ENCODE measurements at regions not wholly inside any gene's neighbourhood (a gene's known extent, or its start where the extent isn't known, plus 50 kb on each side); places are given as distances from the start of the nearest gene placed in this dataset.

DNA sequence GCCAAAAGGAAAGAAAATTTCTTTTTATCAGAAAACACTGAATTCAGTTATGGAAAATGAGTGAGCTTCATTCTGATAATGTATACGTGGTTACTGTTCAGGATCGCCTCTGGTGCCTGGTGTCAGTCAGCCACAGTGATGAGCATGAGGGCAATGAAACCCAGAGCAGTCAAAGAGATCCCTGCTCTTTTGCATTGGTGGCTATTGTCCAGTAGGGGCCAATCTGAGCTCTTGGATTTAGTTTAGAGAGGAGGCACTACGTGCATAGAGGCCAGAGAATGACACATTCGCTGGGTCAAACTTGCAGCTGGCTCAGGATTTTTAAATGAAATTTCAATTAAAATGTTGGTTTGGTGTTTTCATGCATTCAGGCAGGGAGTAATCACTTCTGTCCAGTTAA lies 522.9 kb downstream of the TMEM182 start:
- no peak for DNase-seq

DNA sequence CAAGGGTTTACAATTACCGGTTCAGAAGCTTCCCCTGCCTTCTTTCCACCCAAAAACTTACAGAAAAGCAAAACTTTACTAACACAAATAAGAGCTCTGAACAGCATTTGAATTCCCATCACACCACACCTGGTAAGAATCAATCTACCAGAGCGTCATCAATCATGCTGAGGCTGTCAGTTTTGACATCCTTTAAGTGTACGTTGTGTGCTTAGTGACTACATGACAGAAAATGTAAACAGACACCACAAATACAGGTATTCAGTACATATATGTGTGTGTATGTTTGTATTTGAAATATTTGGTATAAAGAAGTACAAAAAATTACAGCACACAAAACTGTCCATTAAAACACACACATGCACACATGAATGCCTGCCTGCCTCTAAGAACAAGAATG lies 523.5 kb downstream of the TMEM182 start:
- no peak for DNase-seq

DNA sequence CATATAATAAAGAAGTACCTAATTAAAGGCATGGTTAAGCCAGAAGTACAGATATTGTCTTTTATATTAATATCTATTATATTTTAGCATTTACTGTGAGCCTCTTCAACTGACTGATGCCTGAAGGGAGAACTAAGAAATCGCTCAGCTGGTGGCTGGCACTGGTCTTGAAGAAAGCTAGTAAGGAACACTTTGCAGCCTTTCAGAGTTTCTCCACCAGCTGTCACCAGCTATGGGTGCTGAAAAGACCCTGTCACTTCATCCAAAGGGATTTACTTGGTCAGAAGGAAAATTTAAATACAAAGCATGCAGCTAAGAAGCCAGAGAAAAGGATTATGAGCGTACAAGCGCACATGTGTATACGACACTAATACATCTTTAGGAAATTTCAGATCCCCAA lies 525.9 kb downstream of the TMEM182 start:
- no peak for DNase-seq

GRCh38 chr2:103288696-103289095 lies 526.9 kb downstream of the TMEM182 start:
- no peak for DNase-seq

- no peak for DNase-seq
Observed at GRCh38 chr2:103289105-103289725, 527.4 kb downstream of the TMEM182 start.

GRCh38 chr2:103292573-103292972 lies 530.7 kb downstream of the TMEM182 start:
- no peak for DNase-seq

GRCh38 chr2:103293067-103293741 lies 531.4 kb downstream of the TMEM182 start:
- no peak for DNase-seq

DNA sequence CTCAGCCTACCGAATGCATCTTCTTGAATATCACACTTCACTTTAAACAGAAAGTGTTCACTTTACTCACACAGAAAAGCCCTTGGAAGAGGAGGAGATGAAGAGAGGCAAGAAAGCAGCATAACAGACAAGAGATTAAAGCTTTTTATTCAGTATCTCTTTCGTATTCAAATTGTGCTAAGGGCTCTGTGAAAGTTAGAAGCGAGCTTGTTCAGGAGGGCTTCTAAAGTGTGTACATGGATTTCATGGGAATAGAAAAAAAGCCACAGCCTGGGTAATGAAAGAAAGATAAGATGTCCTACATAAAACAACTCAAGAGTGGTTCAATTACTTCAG lies 531.9 kb downstream of the TMEM182 start:
- DNase-seq, result no peak

GRCh38 chr2:103294420-103294819 lies 532.6 kb downstream of the TMEM182 start:
- no peak for DNase-seq

- DNase-seq, result no peak
Observed at GRCh38 chr2:103295591-103295990, 533.8 kb downstream of the TMEM182 start.

DNA sequence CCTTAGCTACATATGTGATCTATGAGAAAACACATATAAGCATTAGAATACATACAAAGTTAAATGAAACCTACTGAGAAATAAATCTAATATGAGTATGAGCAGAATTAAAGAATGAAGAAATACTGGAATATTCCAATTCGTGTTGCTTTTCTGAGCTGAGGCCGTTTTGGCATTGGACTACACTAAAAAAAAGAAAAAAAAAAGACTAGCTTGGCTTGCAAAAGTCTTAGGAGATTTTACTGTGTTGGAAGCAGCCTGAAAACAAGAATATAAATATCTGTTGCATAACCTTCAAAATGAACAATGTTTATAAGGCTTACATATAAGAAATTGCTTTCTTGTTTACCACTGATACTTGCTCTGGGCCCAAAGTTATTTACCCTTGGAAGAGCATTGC lies 562.8 kb downstream of the TMEM182 start:
- no peak for DNase-seq

- DNase-seq, result no peak
Observed at GRCh38 chr2:103327386-103327785, 565.6 kb downstream of the TMEM182 start.

- no peak for DNase-seq
Observed at GRCh38 chr2:103327966-103328365, 566.1 kb downstream of the TMEM182 start.

GRCh38 chr2:103335403-103335802 lies 573.6 kb downstream of the TMEM182 start:
- no peak for DNase-seq

DNA sequence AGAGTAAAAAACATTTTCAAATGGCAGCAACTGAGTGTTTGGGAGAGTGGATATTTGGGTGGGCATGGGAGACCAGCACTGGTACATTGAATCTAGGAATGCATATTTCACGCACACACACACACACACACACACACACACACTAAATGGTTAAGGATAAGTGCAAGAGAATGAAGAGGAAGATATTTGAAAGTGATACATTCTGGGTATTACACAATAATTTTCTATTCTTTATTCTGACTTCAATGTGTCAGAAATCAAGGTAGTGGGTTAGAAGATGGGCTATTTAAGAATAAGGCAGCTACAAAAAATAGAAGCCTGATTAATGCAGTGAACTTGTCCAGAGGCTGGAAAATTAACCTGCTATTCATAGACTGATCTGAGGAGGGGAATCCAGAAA lies 577.0 kb downstream of the TMEM182 start:
- no peak for DNase-seq

DNA sequence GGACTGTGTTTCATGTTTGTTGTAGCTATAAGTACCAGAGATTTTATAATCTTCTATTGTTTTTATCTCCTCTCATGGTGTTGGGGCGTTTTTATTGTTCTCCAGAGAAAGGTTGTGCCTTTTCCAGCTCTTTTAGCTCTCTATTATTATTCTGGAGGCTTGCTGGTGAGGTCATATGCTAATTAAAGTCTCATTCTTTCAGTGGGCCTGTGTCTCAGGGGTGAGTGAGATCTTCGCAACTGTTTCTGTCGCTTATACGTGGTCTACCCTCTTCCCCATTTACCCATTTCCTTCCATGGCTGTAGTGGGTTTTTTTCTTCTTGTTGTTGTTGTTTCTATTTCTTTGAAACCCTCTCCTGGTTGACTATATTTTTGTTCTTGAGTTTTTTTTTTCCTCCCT lies 584.9 kb downstream of the TMEM182 start:
- no peak for DNase-seq

- DNase-seq, result no peak
Observed at GRCh38 chr2:103353774-103354173, 591.9 kb downstream of the TMEM182 start.

DNA sequence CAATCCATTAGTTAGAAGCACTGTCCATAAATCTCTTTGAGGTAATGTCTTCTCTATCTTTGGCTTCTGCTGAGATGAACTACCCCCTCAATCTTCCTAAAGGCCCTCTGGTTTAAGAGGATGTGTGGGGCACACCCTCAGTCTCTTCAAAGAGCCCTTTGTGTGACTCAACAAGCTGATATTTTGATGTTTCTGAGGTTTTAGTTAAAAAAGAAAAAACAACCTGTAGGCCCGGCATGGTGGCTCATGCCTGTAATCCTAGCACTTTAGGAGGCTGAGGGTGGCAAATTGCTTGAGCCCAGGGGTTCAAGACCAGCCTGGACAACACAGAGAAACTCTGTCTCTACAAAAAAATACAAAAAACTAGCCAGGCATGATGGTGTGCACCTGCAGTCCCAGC lies 593.5 kb downstream of the TMEM182 start:
- no peak for DNase-seq

DNA sequence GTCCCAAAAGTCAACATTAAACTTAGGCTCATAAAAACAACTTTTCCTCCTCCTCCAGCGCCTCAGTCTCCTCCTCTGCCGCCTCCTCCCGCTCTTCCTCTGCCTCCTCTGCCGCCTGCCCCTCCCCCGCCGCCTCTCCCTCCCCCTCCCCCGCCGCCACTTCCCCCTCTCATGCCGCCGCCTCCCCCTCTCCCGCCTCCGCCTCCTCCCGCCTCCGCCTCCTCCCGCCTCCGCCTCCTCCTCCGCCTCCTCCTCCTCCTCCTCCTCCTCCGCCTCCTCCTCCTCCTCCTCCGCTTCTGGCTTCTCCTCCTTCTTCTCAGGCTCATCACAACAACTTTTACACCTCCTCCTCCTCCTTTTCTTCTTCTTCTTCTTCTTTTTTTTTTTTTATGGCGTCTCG lies 599.9 kb downstream of the TMEM182 start:
- DNase-seq, result no peak

DNA sequence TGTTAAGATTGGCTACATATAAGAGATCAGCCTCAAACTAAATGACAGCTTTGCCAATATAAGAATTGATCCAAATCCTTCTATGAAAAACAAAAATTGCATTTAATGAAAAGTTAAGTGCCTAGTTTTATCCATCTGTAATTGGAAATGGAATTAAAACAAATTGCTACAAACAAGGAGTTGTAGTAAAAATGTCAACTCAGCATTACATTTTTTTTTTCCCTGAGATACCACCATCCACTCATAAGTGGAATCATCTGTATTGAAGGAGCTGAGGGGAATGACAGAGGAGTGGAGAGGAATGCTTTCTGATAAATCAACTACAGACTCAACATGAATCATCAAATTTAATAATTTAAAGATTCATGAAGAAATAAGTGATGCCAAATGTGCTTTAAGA lies 601.8 kb downstream of the TMEM182 start:
- no peak for DNase-seq

DNA sequence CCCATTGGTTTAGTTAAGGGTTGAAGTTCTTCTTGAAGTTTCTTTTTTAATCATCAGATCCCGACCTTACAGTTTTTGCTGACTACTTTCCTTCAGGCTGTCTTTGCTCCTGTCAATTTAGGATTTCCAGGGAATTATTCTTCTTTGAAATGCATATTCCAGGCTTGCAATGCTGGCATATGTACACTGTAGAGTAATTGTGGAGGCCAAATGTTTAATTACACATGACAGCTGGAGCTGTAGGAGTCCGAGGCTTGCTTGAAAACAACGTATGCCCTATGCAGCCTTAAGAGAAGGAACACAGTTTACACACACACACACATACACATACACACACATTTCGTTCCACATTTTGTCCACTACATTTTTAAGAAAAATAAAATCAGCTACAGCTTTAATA lies 602.3 kb downstream of the TMEM182 start:
- no peak for DNase-seq

GRCh38 chr2:103365071-103365470 lies 603.2 kb downstream of the TMEM182 start:
- no peak for DNase-seq

- no peak for DNase-seq
Observed at GRCh38 chr2:103367877-103368276, 606.0 kb downstream of the TMEM182 start.

- no peak for DNase-seq
Observed at GRCh38 chr2:103383541-103383940, 621.7 kb downstream of the TMEM182 start.

DNA sequence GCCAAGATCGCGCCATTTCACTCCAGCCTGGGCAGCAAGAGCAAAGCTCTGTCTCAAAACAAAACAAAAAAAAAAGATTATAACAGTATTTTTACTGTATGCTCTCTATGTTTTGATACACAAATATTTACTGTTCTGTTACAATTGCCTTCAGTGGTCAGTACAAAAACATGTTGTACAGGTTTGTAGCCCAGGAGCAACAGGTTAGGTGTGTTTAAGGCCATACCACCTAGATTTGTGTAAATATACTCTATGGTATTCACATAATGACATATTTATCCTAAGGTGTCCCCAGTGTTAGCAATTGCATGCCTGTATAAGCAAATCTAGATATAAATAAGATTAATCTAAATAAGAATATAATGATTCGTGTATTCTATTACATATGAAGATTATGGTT lies 625.0 kb downstream of the TMEM182 start:
- no peak for DNase-seq
